ENCODE measurements at regions not wholly inside any gene's neighbourhood (a gene's known extent, or its start where the extent isn't known, plus 50 kb on each side); places are given as distances from the start of the nearest gene placed in this dataset.

DNA sequence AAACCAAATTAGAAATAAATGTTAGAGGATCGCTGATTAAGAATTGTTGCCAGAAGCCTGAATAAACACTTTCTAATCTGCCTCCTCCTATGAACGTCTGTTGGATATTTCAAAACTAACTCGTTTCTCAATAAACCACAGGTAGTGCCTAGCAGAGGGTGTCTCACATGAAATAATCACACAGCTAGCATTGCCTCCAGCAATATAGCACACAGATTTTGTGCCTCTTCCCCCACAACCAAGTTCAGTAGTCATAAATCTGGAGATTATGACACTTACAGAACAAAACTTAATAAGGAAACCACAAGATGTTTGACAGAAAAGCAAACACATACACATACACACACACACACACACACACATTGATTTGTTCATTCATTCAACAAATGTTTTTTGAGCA lies 173.2 kb upstream of the CDH10 start:
- no peak overlapping the region for H3K27ac ChIP-seq (ENCODE audit: low read depth, low read length)
- no peaks in the 10 kb centered on the region for H3K36me3 ChIP-seq (ENCODE audit: control insufficient read depth in 5 of 5, insufficient read depth in 5 of 5, low read length in 5 of 5)
- H3K27me3 ChIP-seq (ENCODE audit: control insufficient read depth in 5 of 5, insufficient read depth in 4 of 5, low read length in 5 of 5), result no peaks in the 10 kb centered on the region
- peaks cover 0 to 2% (median 0%) of the 10 kb centered on the region in 5 donors for H3K9me3 ChIP-seq (ENCODE audit: control insufficient read depth in 5 of 5, low read length in 5 of 5)
- H3K9ac ChIP-seq (ENCODE audit: low read length in 5 of 5), result no peak overlapping the region
- no peaks in the 10 kb centered on the region for H3K4me1 ChIP-seq (ENCODE audit: control insufficient read depth in 5 of 5, insufficient read depth in 5 of 5, low read length in 5 of 5)
- no peak overlapping the region for H3K4me3 ChIP-seq (ENCODE audit: low read depth in 1 of 5, low read length in 5 of 5)

DNA sequence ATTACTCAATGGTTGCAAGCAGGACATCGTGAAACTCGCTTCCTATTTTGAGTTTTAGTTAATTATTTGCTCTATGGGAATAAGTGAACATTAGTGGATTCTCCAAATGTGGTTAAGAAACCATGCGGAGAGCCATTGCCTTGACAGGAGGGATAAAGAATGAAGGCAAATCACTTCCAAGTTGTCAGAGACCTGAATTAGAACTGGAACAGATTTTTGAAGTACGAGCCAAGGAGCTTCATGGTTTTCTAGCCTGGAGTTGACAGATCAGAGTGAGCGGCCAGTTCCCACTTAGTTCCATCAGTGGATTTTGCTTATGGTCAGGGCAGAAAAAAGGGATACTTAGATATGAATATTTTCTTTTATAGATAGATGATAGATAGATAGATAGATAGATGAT lies 171.4 kb upstream of the CDH10 start:
- Histone ChIP-seq H3K27me3 (ENCODE audit: control insufficient read depth in 5 of 5, insufficient read depth in 4 of 5, low read length in 5 of 5) (no peaks in the 10 kb centered on the region), H3K36me3 (ENCODE audit: control insufficient read depth in 5 of 5, insufficient read depth in 5 of 5, low read length in 5 of 5) (no peaks in the 10 kb centered on the region), H3K4me3 (ENCODE audit: low read depth in 1 of 5, low read length in 5 of 5) (no peak overlapping the region), H3K27ac (ENCODE audit: low read depth, low read length) (no peak overlapping the region), H3K4me1 (ENCODE audit: control insufficient read depth in 5 of 5, insufficient read depth in 5 of 5, low read length in 5 of 5) (no peaks in the 10 kb centered on the region), H3K9ac (ENCODE audit: low read length in 5 of 5) (no peak overlapping the region), H3K9me3 (ENCODE audit: control insufficient read depth in 5 of 5, low read length in 5 of 5) (peaks cover 0 to 2% (median 0%) of the 10 kb centered on the region in 5 donors)

DNA sequence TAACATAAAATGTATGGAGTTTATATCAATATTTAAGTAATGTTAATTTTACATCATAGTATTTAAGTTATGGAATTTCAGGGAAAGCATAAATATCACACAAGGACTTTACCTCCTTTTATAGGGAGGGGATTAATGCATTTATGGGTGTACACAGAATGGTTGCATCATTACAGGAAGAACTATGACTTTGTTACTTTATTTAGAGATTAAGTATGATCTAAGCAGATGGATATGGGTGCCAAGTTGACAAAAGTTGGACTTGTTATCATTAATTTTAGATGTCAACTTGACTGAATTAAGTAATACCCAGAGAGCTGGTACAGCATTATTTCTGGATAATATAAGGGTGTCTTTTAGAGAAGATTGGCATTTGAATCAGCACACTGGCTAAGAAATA lies 160.5 kb upstream of the CDH10 start:
- Histone ChIP-seq H3K27me3 (ENCODE audit: control insufficient read depth in 5 of 5, insufficient read depth in 4 of 5, low read length in 5 of 5) (no peaks in the 10 kb centered on the region), H3K4me3 (ENCODE audit: low read depth in 1 of 5, low read length in 5 of 5) (no peak overlapping the region), H3K9me3 (ENCODE audit: control insufficient read depth in 5 of 5, low read length in 5 of 5) (peaks cover 0 to 3% (median 0%) of the 10 kb centered on the region in 5 donors), H3K4me1 (ENCODE audit: control insufficient read depth in 5 of 5, insufficient read depth in 5 of 5, low read length in 5 of 5) (no peaks in the 10 kb centered on the region), H3K9ac (ENCODE audit: low read length in 5 of 5) (no peak overlapping the region), H3K27ac (ENCODE audit: low read depth, low read length) (no peak overlapping the region), H3K36me3 (ENCODE audit: control insufficient read depth in 5 of 5, insufficient read depth in 5 of 5, low read length in 5 of 5) (no peaks in the 10 kb centered on the region)

DNA sequence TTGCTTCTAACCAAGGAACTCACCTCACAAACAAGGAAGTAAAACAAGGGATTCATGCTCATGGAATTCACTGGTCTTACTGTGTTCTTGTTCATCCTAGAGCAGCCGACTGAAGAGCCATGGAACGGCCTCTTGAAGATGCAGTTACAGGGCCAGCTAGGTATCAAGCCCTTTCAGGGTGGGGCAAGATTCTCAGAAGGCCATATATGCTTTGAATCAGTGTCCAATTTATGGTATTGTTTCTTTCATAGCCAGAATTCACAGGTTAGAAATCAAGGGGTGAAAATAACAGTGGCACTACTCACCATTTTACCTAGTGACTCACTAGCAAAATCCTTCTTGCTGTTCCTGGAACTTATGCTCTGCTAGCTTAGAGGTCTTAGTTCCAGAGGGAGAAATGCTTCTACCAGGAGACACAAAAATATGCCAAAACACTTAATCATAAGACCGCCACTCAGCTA lies 159.5 kb upstream of the CDH10 start:
- no peak overlapping the region for H3K4me3 ChIP-seq (ENCODE audit: low read depth in 1 of 5, low read length in 5 of 5)
- no peaks in the 10 kb centered on the region for H3K36me3 ChIP-seq (ENCODE audit: control insufficient read depth in 5 of 5, insufficient read depth in 5 of 5, low read length in 5 of 5)
- H3K27ac ChIP-seq (ENCODE audit: low read depth, low read length), result no peak overlapping the region
- H3K9ac ChIP-seq (ENCODE audit: low read length in 5 of 5), result no peak overlapping the region
- H3K27me3 ChIP-seq (ENCODE audit: control insufficient read depth in 5 of 5, insufficient read depth in 4 of 5, low read length in 5 of 5), result no peaks in the 10 kb centered on the region
- H3K4me1 ChIP-seq (ENCODE audit: control insufficient read depth in 5 of 5, insufficient read depth in 5 of 5, low read length in 5 of 5), result no peaks in the 10 kb centered on the region
- H3K9me3 ChIP-seq (ENCODE audit: control insufficient read depth in 5 of 5, low read length in 5 of 5), result peaks cover 0 to 3% (median 0%) of the 10 kb centered on the region in 5 donors

DNA sequence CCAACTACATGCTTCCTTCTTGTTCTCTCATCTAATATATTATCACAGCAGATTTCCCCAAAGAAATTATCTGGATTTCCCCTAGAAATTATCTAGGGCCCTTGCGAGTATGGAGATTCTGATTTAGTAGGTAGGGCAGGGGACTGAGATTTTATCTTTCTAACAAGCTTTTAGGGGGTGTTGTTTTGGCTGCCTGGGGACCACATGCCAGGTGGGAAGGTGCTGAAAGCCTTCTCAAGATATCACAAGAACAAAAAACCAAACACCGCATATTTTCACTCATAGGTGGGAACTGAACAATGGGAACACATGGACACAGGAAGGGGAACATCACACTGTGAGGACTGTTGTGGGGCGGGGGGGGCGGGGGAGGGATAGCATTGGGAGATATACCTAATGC lies 146.5 kb upstream of the CDH10 start:
- Histone ChIP-seq H3K4me3 (ENCODE audit: low read depth in 1 of 5, low read length in 5 of 5) (no peak overlapping the region), H3K27ac (ENCODE audit: low read depth, low read length) (no peak overlapping the region), H3K9ac (ENCODE audit: low read length in 5 of 5) (no peak overlapping the region), H3K36me3 (ENCODE audit: control insufficient read depth in 5 of 5, insufficient read depth in 5 of 5, low read length in 5 of 5) (no peaks in the 10 kb centered on the region), H3K9me3 (ENCODE audit: control insufficient read depth in 5 of 5, low read length in 5 of 5) (no peaks in the 10 kb centered on the region), H3K4me1 (ENCODE audit: control insufficient read depth in 5 of 5, insufficient read depth in 5 of 5, low read length in 5 of 5) (no peaks in the 10 kb centered on the region), H3K27me3 (ENCODE audit: control insufficient read depth in 5 of 5, insufficient read depth in 4 of 5, low read length in 5 of 5) (no peaks in the 10 kb centered on the region)

DNA sequence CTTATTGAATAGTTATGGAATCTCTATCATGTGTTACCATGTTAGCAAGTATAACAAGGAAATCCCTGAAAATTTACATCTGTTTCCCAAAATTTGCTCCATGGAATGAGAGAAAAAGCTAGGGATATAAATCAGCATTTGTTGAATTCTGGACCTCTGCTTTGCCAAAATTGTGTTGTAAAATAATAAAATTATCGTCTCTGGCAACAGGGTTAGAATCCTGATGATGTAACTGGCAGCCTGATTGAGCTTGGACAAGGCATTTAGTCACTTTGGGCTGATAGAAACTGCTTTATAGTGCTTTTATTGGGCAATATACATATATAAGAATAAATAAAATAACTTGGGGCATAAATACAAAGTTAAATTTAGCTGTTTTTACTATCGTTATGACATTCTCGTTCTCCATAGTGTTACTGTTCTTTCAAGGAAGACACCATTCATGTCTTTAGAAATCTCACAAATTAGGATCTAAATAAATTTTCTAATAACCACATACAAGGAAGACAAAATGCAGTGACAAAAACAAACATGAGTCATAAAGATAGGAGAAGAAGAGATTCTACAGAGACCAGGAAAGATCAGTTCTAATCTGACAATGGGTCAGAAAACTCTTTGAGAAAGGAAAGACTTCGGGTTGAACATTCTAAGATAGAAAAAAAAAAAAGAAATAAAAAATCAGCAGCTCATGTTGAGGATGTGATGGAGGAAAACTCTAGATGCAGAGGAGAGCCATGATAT lies 145.0 kb upstream of the CDH10 start:
- no peaks in the 10 kb centered on the region for H3K9me3 ChIP-seq (ENCODE audit: control insufficient read depth in 5 of 5, low read length in 5 of 5)
- no peaks in the 10 kb centered on the region for H3K36me3 ChIP-seq (ENCODE audit: control insufficient read depth in 5 of 5, insufficient read depth in 5 of 5, low read length in 5 of 5)
- H3K9ac ChIP-seq (ENCODE audit: low read length in 5 of 5), result no peak overlapping the region
- H3K4me1 ChIP-seq (ENCODE audit: control insufficient read depth in 5 of 5, insufficient read depth in 5 of 5, low read length in 5 of 5), result no peaks in the 10 kb centered on the region
- no peak overlapping the region for H3K4me3 ChIP-seq (ENCODE audit: low read depth in 1 of 5, low read length in 5 of 5)
- H3K27ac ChIP-seq (ENCODE audit: low read depth, low read length), result no peak overlapping the region
- H3K27me3 ChIP-seq (ENCODE audit: control insufficient read depth in 5 of 5, insufficient read depth in 4 of 5, low read length in 5 of 5), result no peaks in the 10 kb centered on the region

DNA sequence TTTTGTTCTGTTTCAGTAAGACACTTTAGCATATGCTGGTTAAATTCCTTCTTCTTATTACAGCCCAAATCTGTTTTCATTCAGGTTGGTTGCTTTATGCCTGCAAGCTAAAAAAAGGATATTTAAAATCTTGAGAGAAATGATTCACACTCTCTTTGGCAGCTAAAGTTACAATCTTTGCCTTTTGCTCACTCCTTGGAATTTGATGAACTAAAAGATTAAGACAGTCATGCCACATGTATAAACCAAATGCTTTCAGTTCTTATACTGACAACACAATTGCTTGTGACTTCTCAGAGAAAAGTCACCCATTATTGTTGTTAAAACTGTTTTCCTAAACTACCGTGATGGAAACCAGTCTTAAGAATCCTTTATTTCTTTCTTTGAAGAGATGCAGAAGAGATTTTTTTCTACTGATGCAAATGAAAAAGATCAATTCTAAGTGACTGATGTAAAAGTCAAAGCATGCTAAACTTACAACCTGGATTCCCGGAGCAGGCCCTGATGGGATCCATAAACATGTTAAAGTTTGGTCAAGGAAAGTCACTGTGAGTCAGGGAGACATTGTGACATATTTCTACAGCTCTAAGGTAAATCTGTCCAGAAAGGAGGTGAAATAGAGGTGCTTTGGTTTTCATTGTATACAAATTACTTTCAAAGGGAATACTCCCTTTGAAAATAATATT lies 144.2 kb upstream of the CDH10 start:
- no peaks in the 10 kb centered on the region for H3K36me3 ChIP-seq (ENCODE audit: control insufficient read depth in 5 of 5, insufficient read depth in 5 of 5, low read length in 5 of 5)

DNA sequence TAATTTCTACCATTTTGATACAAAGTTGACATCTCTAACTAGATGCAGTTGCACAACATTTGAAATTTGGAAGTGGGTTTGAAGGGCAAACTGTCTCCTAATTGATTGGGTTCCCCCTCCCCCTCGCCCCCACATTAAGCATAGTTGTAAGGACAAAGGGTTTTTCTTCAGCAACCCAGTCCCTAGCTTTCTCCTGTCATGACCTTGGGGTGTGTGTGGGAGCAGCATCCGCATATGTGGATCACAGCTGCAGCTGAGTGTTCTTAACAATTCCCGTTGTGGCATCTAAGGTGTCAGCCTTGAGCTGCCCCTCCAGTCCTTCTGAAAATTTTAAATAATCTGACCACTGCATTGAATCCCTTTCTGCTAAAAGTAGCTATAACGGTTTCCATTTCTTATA lies 141.3 kb upstream of the CDH10 start:
- no peak overlapping the region for H3K4me3 ChIP-seq (ENCODE audit: low read depth in 1 of 5, low read length in 5 of 5)

More for the DNA sequence above, 144.2 kb upstream of the CDH10 start:
- Histone ChIP-seq H3K9me3 (ENCODE audit: control insufficient read depth in 5 of 5, low read length in 5 of 5) (no peaks in the 10 kb centered on the region), H3K9ac (ENCODE audit: low read length in 5 of 5) (no peak overlapping the region), H3K27me3 (ENCODE audit: control insufficient read depth in 5 of 5, insufficient read depth in 4 of 5, low read length in 5 of 5) (no peaks in the 10 kb centered on the region), H3K4me3 (ENCODE audit: low read depth in 1 of 5, low read length in 5 of 5) (no peak overlapping the region), H3K4me1 (ENCODE audit: control insufficient read depth in 5 of 5, insufficient read depth in 5 of 5, low read length in 5 of 5) (no peaks in the 10 kb centered on the region), H3K27ac (ENCODE audit: low read depth, low read length) (no peak overlapping the region)

DNA sequence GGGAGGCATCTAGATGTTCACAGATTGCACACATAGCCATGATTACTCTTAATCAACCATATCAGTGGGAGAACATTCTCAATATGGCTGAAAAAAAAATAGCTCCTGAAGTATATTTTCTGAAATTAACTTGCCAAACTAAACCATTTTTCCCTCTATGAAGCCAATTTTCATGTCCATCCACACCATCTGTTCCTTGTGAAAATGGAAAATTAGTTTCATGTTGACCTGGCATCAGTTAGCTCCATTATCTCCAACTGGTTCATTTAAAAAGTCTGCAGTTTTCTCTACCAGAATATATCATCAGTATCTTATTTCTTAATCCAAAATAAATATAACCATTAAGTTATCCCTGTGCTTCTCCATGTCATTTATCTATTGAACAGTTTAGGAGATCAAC lies 138.8 kb upstream of the CDH10 start:
- no peaks in the 10 kb centered on the region for H3K36me3 ChIP-seq (ENCODE audit: control insufficient read depth in 5 of 5, insufficient read depth in 5 of 5, low read length in 5 of 5)
- H3K27me3 ChIP-seq (ENCODE audit: control insufficient read depth in 5 of 5, insufficient read depth in 4 of 5, low read length in 5 of 5), result no peaks in the 10 kb centered on the region

More for the DNA sequence above, 141.3 kb upstream of the CDH10 start:
- H3K27ac ChIP-seq (ENCODE audit: low read depth, low read length), result no peak overlapping the region
- no peaks in the 10 kb centered on the region for H3K4me1 ChIP-seq (ENCODE audit: control insufficient read depth in 5 of 5, insufficient read depth in 5 of 5, low read length in 5 of 5)
- no peaks in the 10 kb centered on the region for H3K27me3 ChIP-seq (ENCODE audit: control insufficient read depth in 5 of 5, insufficient read depth in 4 of 5, low read length in 5 of 5)
- H3K36me3 ChIP-seq (ENCODE audit: control insufficient read depth in 5 of 5, insufficient read depth in 5 of 5, low read length in 5 of 5), result no peaks in the 10 kb centered on the region
- H3K9ac ChIP-seq (ENCODE audit: low read length in 5 of 5), result no peak overlapping the region
- no peaks in the 10 kb centered on the region for H3K9me3 ChIP-seq (ENCODE audit: control insufficient read depth in 5 of 5, low read length in 5 of 5)

DNA sequence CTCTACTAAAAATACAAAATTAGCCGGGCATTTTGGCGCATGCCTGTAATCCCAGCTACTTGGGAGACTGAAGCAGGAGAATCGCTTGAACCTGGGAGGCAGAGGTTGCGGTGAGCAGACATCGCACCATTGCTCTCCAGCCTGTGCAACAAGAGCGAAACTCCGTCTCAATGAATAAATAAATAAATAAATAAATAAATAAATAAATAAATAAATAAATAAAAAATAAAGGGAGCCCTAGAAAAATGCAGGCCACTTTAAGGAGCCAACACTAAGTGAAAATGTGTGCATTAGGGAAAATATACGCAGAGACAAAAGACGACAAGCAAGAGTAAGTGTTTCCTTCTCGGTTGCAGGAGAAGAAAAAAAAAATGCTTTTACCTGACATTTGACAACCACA lies 132.6 kb upstream of the CDH10 start:
- H3K9ac ChIP-seq (ENCODE audit: low read length in 5 of 5), result no peak overlapping the region
- H3K4me3 ChIP-seq (ENCODE audit: low read depth in 1 of 5, low read length in 5 of 5), result no peak overlapping the region
- no peaks in the 10 kb centered on the region for H3K36me3 ChIP-seq (ENCODE audit: control insufficient read depth in 5 of 5, insufficient read depth in 5 of 5, low read length in 5 of 5)
- H3K27me3 ChIP-seq (ENCODE audit: control insufficient read depth in 5 of 5, insufficient read depth in 4 of 5, low read length in 5 of 5), result no peaks in the 10 kb centered on the region
- H3K9me3 ChIP-seq (ENCODE audit: control insufficient read depth in 5 of 5, low read length in 5 of 5), result no peaks in the 10 kb centered on the region
- no peak overlapping the region for H3K27ac ChIP-seq (ENCODE audit: low read depth, low read length)
- H3K4me1 ChIP-seq (ENCODE audit: control insufficient read depth in 5 of 5, insufficient read depth in 5 of 5, low read length in 5 of 5), result no peaks in the 10 kb centered on the region

More for the DNA sequence above, 138.8 kb upstream of the CDH10 start:
- Histone ChIP-seq H3K9me3 (ENCODE audit: control insufficient read depth in 5 of 5, low read length in 5 of 5) (no peaks in the 10 kb centered on the region), H3K4me1 (ENCODE audit: control insufficient read depth in 5 of 5, insufficient read depth in 5 of 5, low read length in 5 of 5) (no peaks in the 10 kb centered on the region), H3K27ac (ENCODE audit: low read depth, low read length) (no peak overlapping the region), H3K9ac (ENCODE audit: low read length in 5 of 5) (no peak overlapping the region), H3K4me3 (ENCODE audit: low read depth in 1 of 5, low read length in 5 of 5) (no peak overlapping the region)
